ENCODE measurements at regions not wholly inside any gene's neighbourhood (a gene's known extent, or its start where the extent isn't known, plus 50 kb on each side); places are given as distances from the start of the nearest gene placed in this dataset.

DNA sequence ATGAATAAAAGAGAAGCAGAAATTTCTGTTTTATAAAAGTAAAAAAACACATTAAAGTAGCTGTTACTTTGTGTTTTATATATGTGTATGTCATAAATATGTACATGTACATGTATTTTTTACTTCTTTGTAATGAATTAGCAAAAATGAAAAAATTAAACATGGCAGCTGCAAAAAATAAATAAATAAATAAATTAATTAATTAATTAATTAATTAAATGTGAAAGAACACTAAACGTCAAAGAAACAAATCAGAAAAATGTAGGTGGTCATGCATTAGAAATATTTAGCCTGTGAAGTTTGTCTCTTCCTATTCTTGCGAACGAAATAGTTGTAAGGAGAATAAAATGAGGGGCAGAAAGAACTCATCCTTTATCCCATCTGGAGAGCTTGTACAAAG lies 357.0 kb downstream of the ZIC4 start:
- Histone ChIP-seq H4K20me1 (ENCODE audit: insufficient read depth, low read length) (no peaks in the 10 kb centered on the region), H3K36me3 (ENCODE audit: control insufficient read depth, insufficient read depth, low read length) (no peaks in the 10 kb centered on the region), H3K9me1 (ENCODE audit: insufficient read depth, low read length) (no peaks in the 10 kb centered on the region), H3K4me2 (ENCODE audit: low read depth, low read length) (no peak overlapping the region), H2BK20ac (ENCODE audit: low read depth, low read length) (no peak overlapping the region), H3K4me1 (ENCODE audit: control insufficient read depth, insufficient read depth, low read length) (no peaks in the 10 kb centered on the region), H2AK5ac (ENCODE audit: low read depth, low read length) (no peak overlapping the region), H3K9me3 (ENCODE audit: control insufficient read depth, insufficient read depth, low read length) (no peaks in the 10 kb centered on the region), H3K27ac (ENCODE audit: insufficient read depth, low read length) (no peak overlapping the region), H2AFZ (replicated peaks; ENCODE audit: low read length, poor library complexity) (no peak overlapping the region), H3K9ac (ENCODE audit: low read depth, low read length) (no peak overlapping the region), H2AK9ac (replicated peaks; ENCODE audit: low read depth, low read length, poor library complexity) (no peak overlapping the region), H2BK120ac (ENCODE audit: low read depth, low read length) (no peak overlapping the region), H2BK5ac (ENCODE audit: low read depth, low read length, poor library complexity, severe bottlenecking) (no peak overlapping the region), H4K8ac (ENCODE audit: low read depth in 2 of 2, low read length in 2 of 2) (no peak overlapping the region), H3K14ac (replicated peaks; ENCODE audit: low read depth, low read length) (no peak overlapping the region), H3K4me3 (ENCODE audit: insufficient read depth, low read depth, low read length) (no peak overlapping the region), H3K4ac (ENCODE audit: low read depth, low read length) (no peak overlapping the region), H3K56ac (ENCODE audit: extremely low read depth, insufficient read depth, low read length) (no peak overlapping the region), H2BK15ac (ENCODE audit: low read depth, low read length) (no peak overlapping the region), H3K27me3 (ENCODE audit: control insufficient read depth, insufficient read depth, low read length) (no peaks in the 10 kb centered on the region), H3K18ac (ENCODE audit: low read depth, low read length) (no peak overlapping the region), H3K23ac (ENCODE audit: low read depth, low read length) (no peak overlapping the region), H4K91ac (ENCODE audit: insufficient read depth, low read depth, low read length) (no peak overlapping the region), H3K79me1 (ENCODE audit: low read depth in 1 of 2, low read length in 2 of 2) (no peaks in the 10 kb centered on the region), H4K5ac (ENCODE audit: low read depth, low read length) (no peak overlapping the region)
- intact Hi-C loops (cut with micrococcal nuclease) (no loop called here), dilution Hi-C loops (cut with HindIII; ENCODE audit: low sequenced_read_pairs, unreplicated experiment) (no loop called here), in situ Hi-C loops (cut with MboI; ENCODE audit: low sequenced_read_pairs) (no loop called here)
- ChIA-PET POLR2A (ENCODE audit: unreplicated experiment) (no interaction called here), CTCF (no interaction called here)
- no peak for ATAC-seq (ENCODE audit: low read depth)
- no peak for DNase-seq
- TF ChIP-seq FOS (IDR thresholded peaks at IDR 0.05; ENCODE audit: low read depth, low read length) (no peak), CTCF (conservative IDR thresholded peaks at IDR 0.05; ENCODE audit: low read depth, low read length) (no peak), NFE2L2 (IDR thresholded peaks at IDR 0.05; ENCODE audit: low read depth, low read length) (no peak), MAFK (IDR thresholded peaks at IDR 0.05; ENCODE audit: low read depth, low read length) (no peak), POLR2A (IDR thresholded peaks at IDR 0.05; ENCODE audit: low read depth, low read length) (no peak), RAD21 (IDR thresholded peaks at IDR 0.05; ENCODE audit: low read length) (no peak), BHLHE40 (IDR thresholded peaks at IDR 0.05; ENCODE audit: low read depth, low read length) (no peak)
- TF ChIP-seq, protein P1, sequence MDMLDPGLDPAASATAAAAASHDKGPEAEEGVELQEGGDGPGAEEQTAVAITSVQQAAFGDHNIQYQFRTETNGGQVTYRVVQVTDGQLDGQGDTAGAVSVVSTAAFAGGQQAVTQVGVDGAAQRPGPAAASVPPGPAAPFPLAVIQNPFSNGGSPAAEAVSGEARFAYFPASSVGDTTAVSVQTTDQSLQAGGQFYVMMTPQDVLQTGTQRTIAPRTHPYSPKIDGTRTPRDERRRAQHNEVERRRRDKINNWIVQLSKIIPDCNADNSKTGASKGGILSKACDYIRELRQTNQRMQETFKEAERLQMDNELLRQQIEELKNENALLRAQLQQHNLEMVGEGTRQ (IDR thresholded peaks at IDR 0.05; ENCODE audit: low read depth, low read length), result no peak
- no TSS peak for BruUV-seq (replicated peaks)
- no CpG with 5 or more reads among the region's 3 CpGs for WGBS, 2 experiments (ENCODE audit: extremely low coverage in 2 of 2, insufficient read length in 1 of 2)
